Skeletal muscle tissue (tissue), 3 donors: ENCODE measurements at regions not wholly inside any gene's neighbourhood (a gene's known extent, or its start where the extent isn't known, plus 50 kb on each side); places are given as distances from the start of the nearest gene placed in this dataset.

Source experiments
- H3K27ac ChIP-seq: one replicate; pipeline ENCODE4 v1.7.0; 2013; ENCODE audit warnings: mild to moderate bottlenecking, low read depth, low read length, inconsistent platforms
- H3K27me3 ChIP-seq, 3 donors: one replicate each; pipeline ENCODE4 v1.7.0; 2013; ENCODE audit warnings: low read length in 3 of 3; ENCODE audit not compliant: control insufficient read depth in 3 of 3, insufficient read depth in 3 of 3
- H3K36me3 ChIP-seq, 3 donors: one replicate each; pipeline ENCODE4 v1.7.0; 2013; ENCODE audit warnings: low read length in 3 of 3; ENCODE audit not compliant: control insufficient read depth in 3 of 3, insufficient read depth in 3 of 3
- H3K4me1 ChIP-seq, 3 donors: one replicate each; pipeline ENCODE4 v1.7.0; 2013; ENCODE audit warnings: low read length in 3 of 3, mild to moderate bottlenecking in 3 of 3; ENCODE audit not compliant: control insufficient read depth in 3 of 3, insufficient read depth in 3 of 3
- H3K4me3 ChIP-seq, 3 donors: one replicate each; pipeline ENCODE4 v1.7.0; 2013; ENCODE audit warnings: low read length in 3 of 3
- H3K9ac ChIP-seq, 3 donors: one replicate each; pipeline ENCODE4 v1.7.0; 2013; ENCODE audit warnings: low read length in 3 of 3, mild to moderate bottlenecking in 3 of 3, moderate library complexity in 2 of 3, low read depth in 1 of 3
- H3K9me3 ChIP-seq, 3 donors: one replicate each; pipeline ENCODE4 v1.7.0; 2013; ENCODE audit warnings: low read length in 3 of 3; ENCODE audit not compliant: control insufficient read depth in 3 of 3
- donor health status: Osteomylitis.

GRCh38 chr2:136210822-136211221, 92.9 kb upstream of the CXCR4 start:
- no peaks in the 10 kb centered on the region for H3K27me3 ChIP-seq
- no peak overlapping the region for H3K27ac ChIP-seq
- H3K9ac ChIP-seq, result no peak overlapping the region
- H3K36me3 ChIP-seq, result no peaks in the 10 kb centered on the region
- H3K4me1 ChIP-seq, result no peaks in the 10 kb centered on the region
- no peaks in the 10 kb centered on the region for H3K9me3 ChIP-seq
- H3K4me3 ChIP-seq, result no peak overlapping the region

DNA sequence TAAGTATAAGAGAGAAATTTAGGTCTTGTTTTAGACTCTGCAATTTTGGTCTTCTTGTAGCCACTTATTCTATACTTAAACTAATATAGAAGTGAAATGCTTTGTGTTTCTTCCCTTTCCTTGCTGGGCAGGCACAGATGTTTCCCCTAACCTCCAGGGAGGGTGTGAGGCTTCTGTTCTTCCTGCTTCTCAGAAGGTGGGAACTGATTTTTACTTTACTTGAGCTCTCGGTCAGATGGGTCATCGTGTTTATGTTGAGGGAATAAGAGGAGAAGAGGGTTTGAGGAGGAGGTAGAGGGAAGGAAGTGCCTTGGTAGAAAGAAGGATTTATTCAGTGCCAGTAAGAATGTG, 92.5 kb upstream of the CXCR4 start:
- H3K36me3 ChIP-seq, result no peaks in the 10 kb centered on the region
- H3K27ac ChIP-seq, result no peak overlapping the region
- H3K9me3 ChIP-seq, result no peaks in the 10 kb centered on the region
- H3K4me1 ChIP-seq, result no peaks in the 10 kb centered on the region
- H3K27me3 ChIP-seq, result no peaks in the 10 kb centered on the region
- H3K9ac ChIP-seq, result no peak overlapping the region
- no peak overlapping the region for H3K4me3 ChIP-seq

GRCh38 chr2:136209561-136210454, 91.9 kb upstream of the CXCR4 start:
- Histone ChIP-seq H3K9ac (no peak overlapping the region), H3K27ac (no peak overlapping the region), H3K9me3 (no peaks in the 10 kb centered on the region), H3K4me3 (no peak overlapping the region), H3K36me3 (no peaks in the 10 kb centered on the region), H3K27me3 (no peaks in the 10 kb centered on the region), H3K4me1 (no peaks in the 10 kb centered on the region)

DNA sequence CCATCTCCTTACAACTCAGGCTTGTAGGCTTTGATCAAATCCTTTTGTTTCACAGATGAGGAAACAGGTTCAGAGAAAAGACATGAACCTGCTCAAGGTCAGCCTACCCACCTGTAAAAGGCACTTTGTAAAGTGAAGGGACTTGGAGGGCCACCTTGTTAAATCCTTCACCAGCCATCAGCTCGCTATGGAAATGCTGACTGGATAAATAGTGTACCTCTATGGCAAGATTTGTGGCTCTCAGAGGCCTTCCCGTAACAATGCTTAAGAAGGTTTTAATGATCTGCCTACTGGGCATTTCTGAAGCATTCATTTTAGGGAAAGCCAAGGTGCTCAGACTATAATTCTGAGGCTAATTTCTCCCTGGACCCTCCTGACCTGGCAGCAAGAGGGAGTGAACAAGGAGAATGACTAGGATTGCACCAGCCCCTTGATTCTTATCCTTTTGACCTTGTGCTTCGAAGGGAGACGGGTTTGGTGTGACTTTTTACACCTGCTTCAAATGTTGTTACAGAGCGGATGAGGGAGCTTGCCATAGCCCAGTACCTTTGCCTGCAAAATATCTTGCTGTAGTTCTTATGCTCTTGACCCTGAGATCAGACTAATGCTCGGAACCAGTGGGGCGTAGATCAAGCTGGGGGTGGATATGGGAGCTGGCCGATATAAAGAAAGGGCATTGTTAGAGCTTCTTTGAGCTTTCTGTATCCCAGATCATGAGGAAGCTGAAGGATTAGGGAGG, 90.9 kb upstream of the CXCR4 start:
- H3K4me3 ChIP-seq, result no peak overlapping the region
- no peak overlapping the region for H3K9ac ChIP-seq
- H3K36me3 ChIP-seq, result no peaks in the 10 kb centered on the region
- no peaks in the 10 kb centered on the region for H3K27me3 ChIP-seq
- H3K27ac ChIP-seq, result no peak overlapping the region
- no peaks in the 10 kb centered on the region for H3K4me1 ChIP-seq
- H3K9me3 ChIP-seq, result no peaks in the 10 kb centered on the region

GRCh38 chr2:136207665-136208064, 89.7 kb upstream of the CXCR4 start:
- Histone ChIP-seq H3K27ac (no peak overlapping the region), H3K9ac (no peak overlapping the region), H3K4me1 (no peaks in the 10 kb centered on the region), H3K4me3 (no peak overlapping the region), H3K36me3 (no peaks in the 10 kb centered on the region), H3K9me3 (no peaks in the 10 kb centered on the region), H3K27me3 (no peaks in the 10 kb centered on the region)

- Histone ChIP-seq H3K4me1 (no peaks in the 10 kb centered on the region), H3K4me3 (no peak overlapping the region), H3K27ac (no peak overlapping the region), H3K27me3 (no peaks in the 10 kb centered on the region), H3K9ac (no peak overlapping the region), H3K9me3 (no peaks in the 10 kb centered on the region), H3K36me3 (no peaks in the 10 kb centered on the region)
Observed at GRCh38 chr2:136207030-136207623, 89.2 kb upstream of the CXCR4 start.

DNA sequence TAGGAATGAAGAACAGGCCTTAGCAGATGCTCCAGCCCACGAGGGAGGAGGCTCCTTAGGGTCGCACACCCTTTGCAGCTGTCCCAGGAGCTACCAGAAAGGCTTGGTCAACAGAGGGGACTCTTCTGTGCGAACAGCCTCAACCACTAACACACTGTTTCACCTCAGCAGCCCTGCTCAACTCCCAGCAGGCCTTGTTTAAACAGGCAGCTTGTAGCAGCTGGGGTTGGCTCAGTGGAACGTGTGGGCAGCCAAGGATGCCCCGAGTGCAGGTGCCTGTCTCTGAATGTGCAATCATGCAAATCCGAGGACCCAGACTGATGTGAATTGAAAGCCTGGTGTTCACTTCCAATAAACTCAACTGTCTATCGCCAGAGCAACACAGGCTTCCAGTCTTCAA, 88.7 kb upstream of the CXCR4 start:
- Histone ChIP-seq H3K9me3 (no peaks in the 10 kb centered on the region), H3K27ac (no peak overlapping the region), H3K4me3 (no peak overlapping the region), H3K36me3 (no peaks in the 10 kb centered on the region), H3K27me3 (no peaks in the 10 kb centered on the region), H3K4me1 (no peaks in the 10 kb centered on the region), H3K9ac (no peak overlapping the region)

DNA sequence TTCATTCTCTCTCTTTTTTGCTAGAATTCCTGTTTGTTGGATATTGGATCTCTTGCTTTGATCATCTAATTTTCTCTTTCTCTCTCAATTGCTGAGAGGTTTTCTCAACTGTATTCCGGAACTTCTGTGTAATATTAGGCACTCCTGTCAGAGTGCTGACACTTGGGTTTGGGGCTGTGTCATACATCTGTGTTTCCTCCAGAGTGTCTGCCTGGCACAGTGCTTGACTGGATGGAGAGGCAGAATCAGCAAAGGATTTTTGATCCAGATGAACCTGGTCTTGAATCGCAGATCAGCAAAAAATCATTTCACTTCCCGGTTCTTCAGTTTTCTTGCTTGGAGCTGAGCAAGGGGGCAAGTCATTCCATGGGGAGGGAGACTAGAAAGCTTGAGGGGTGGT, 87.7 kb upstream of the CXCR4 start:
- no peaks in the 10 kb centered on the region for H3K36me3 ChIP-seq
- no peaks in the 10 kb centered on the region for H3K4me1 ChIP-seq
- peak overlapping the region; percentile 47 for H3K27ac ChIP-seq
- H3K9me3 ChIP-seq, result no peaks in the 10 kb centered on the region
- no peak overlapping the region for H3K4me3 ChIP-seq
- H3K9ac ChIP-seq, result no peak overlapping the region
- H3K27me3 ChIP-seq, result no peaks in the 10 kb centered on the region

DNA sequence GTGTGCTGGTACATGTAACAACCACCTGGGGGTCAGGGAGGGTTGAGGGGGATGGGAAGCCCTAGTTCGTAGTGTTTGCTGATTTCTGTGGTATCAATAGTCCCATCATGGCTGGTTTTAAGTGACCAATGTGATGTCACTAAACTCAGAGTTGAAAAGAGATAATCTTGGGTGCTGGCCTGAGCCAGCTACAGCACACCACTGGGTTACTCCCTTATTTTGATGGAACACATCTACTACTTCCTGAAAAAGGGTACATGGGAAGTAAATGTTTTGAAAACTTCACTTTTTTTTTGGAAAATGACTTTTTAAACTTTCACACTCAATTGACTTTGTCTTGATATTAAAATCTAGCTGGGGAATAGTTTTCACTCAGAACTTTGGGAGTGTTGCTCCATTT, 87.0 kb upstream of the CXCR4 start:
- H3K27ac ChIP-seq, result peak overlapping the region; percentile 47
- H3K27me3 ChIP-seq, result no peaks in the 10 kb centered on the region
- H3K4me3 ChIP-seq, result no peak overlapping the region
- H3K9me3 ChIP-seq, result no peaks in the 10 kb centered on the region
- H3K36me3 ChIP-seq, result no peaks in the 10 kb centered on the region
- H3K9ac ChIP-seq, result no peak overlapping the region
- no peaks in the 10 kb centered on the region for H3K4me1 ChIP-seq

DNA sequence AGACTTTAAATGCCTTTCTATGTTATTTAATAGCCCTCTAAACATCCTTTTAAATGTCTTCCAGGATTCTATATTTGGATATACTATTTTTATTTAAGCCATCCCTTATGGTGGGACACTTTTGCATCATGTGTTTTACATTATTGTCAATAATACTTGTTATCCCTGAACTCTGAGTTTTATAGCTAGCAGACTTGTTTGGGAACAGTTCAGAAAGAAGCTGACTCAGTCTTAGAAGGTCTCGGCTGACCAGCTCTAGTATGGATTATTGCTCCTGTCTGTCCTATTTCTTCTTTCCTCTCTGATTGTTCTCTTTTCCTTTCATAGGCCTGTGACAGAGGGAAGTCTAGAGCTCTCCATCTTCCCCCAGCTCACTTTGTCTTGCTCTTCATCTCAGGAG, 77.3 kb upstream of the CXCR4 start:
- H3K9ac ChIP-seq, result no peak overlapping the region
- H3K27me3 ChIP-seq, result no peaks in the 10 kb centered on the region
- H3K27ac ChIP-seq, result no peak overlapping the region
- H3K4me1 ChIP-seq, result no peaks in the 10 kb centered on the region
- no peaks in the 10 kb centered on the region for H3K36me3 ChIP-seq
- H3K4me3 ChIP-seq, result no peak overlapping the region
- no peaks in the 10 kb centered on the region for H3K9me3 ChIP-seq
